ENCODE measurements at regions not wholly inside any gene's neighbourhood (a gene's known extent, or its start where the extent isn't known, plus 50 kb on each side); places are given as distances from the start of the nearest gene placed in this dataset.

DNA sequence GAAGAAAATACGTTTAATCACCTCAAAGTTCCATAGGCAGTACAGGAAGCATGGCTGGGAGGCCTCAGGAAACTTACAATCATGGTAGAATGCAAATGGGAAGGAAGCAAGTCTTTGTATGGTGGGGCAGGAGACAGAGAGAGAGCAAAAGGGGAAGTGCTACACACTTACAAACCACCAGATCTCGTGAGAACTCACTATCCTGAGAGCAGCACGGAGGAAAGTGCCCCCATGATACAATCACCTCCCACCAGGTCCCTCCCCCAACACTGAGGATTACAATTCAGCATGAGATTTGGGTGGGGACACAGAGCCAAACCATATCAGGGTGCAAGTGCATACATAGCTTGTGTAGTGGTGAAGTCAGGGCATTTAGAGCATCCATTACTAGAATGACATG lies 92.3 kb upstream of the ANKRD10 start:
- TF ChIP-seq EZH2 (IDR thresholded peaks at IDR 0.05; ENCODE audit: insufficient read depth, poor library complexity, severe bottlenecking) (no peak), EZH2phosphoT487 (IDR thresholded peaks at IDR 0.05; ENCODE audit: insufficient read depth, low read depth) (no peak)
